Lung (tissue), 11 donors: ENCODE measurements at regions not wholly inside any gene's neighbourhood (a gene's known extent, or its start where the extent isn't known, plus 50 kb on each side); places are given as distances from the start of the nearest gene placed in this dataset.

Source experiments
- ATAC-seq: fragments of 200-7000 bp; cut with Tn5 transposase; one replicate; pipeline ENCODE4 v1.9.1; 2020; ENCODE audit warnings: moderate number of reproducible peaks; ENCODE audit not compliant: insufficient read depth, low FRiP score
- DNase-seq, 3 donors: peaks; one replicate each; pipeline ENCODE4 v3.0.0-alpha.2; 2013 to 2017
- H3K27ac ChIP-seq, 2 donors: one replicate each; pipeline ENCODE4 v1.5.1; 2013; ENCODE audit warnings: mild to moderate bottlenecking in 2 of 2, moderate library complexity in 2 of 2, control low read depth in 1 of 2, inconsistent platforms in 1 of 2, low read depth in 1 of 2, low read length in 1 of 2
- H3K27me3 ChIP-seq, 3 donors: one replicate each; pipeline ENCODE4 v1.5.1; 2013; ENCODE audit warnings: low read length in 2 of 3; ENCODE audit not compliant: control insufficient read depth in 3 of 3, insufficient read depth in 3 of 3
- H3K36me3 ChIP-seq, 4 donors: one replicate each; pipeline ENCODE4 v1.5.1; 2013; ENCODE audit warnings: low read length in 4 of 4, mild to moderate bottlenecking in 1 of 4, moderate library complexity in 1 of 4; ENCODE audit not compliant: control insufficient read depth in 4 of 4, insufficient read depth in 4 of 4
- H3K4me1 ChIP-seq, 5 donors: one replicate each; pipeline ENCODE4 v1.5.1; 2013; ENCODE audit warnings: low read length in 5 of 5, mild to moderate bottlenecking in 2 of 5, moderate library complexity in 1 of 5; ENCODE audit not compliant: control insufficient read depth in 5 of 5, insufficient read depth in 5 of 5
- H3K4me3 ChIP-seq: one replicate; pipeline ENCODE4 v1.5.1; 2013; ENCODE audit warnings: mild to moderate bottlenecking, control low read depth, moderate library complexity
- H3K9ac ChIP-seq, 2 donors: one replicate each; pipeline ENCODE4 v1.5.1; 2013; ENCODE audit warnings: low read length in 2 of 2, control low read depth in 1 of 2; ENCODE audit not compliant: insufficient read depth in 1 of 2
- H3K9me3 ChIP-seq, 4 donors: one replicate each; pipeline ENCODE4 v1.5.1; 2013; ENCODE audit warnings: low read length in 3 of 4, mild to moderate bottlenecking in 1 of 4, moderate library complexity in 1 of 4; ENCODE audit not compliant: control insufficient read depth in 4 of 4, insufficient read depth in 3 of 4
- WGBS, 2 donors: extraction: QIAGEN DNeasy Blood & Tissue Kit; methylation state at CpG; one replicate each; pipeline ENCODE4 v1.1.7; 2013; 5-methylcytosine and 5-hydroxymethylcytosine counted together
- TF ChIP-seq, protein P1 (sequence below): IDR thresholded peaks from 2 replicates; pipeline ENCODE4 v1.5.1; 2012; ENCODE audit warnings: mild to moderate bottlenecking; ENCODE audit errors: control extremely low read depth, extremely low read depth
- donor health status: control.
- donor health status: control.
- donor health status: Bipolar disorder and iron deficiency.
- donor health status: healthy.
- donor health status: DM: yes; HTN: yes; CAD: no.

DNA sequence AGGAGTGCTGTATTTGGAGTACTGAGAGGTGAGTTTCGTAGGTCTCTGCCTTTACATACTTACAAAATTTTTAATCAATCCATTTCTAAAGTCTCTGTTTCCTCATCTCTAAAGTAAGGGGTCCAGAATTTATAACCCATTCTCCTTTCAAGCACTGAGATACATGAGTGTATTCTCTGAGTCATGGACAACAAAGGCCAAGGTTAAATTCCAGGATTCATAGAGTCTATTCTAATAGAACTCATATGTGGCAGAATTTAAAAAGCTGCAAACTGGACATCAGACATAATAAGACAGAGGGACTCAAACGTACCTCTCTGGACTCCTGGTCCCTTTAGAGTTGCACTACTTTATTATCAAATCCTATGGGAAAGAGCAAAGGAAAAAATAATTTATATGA is 112.5 kb upstream of the SLIT3 start:
- Histone ChIP-seq H3K9ac (no peak overlapping the region), H3K36me3 (no peaks in the 10 kb centered on the region), H3K27me3 (no peaks in the 10 kb centered on the region), H3K27ac (no peak overlapping the region), H3K9me3 (peaks cover 0 to 2% (median 0%) of the 10 kb centered on the region in 4 donors), H3K4me3 (no peak overlapping the region), H3K4me1 (peaks cover 0 to 15% (median 1%) of the 10 kb centered on the region in 5 donors)
- DNase-seq (no peak), ATAC-seq (no peak)
- TF ChIP-seq, protein P1, sequence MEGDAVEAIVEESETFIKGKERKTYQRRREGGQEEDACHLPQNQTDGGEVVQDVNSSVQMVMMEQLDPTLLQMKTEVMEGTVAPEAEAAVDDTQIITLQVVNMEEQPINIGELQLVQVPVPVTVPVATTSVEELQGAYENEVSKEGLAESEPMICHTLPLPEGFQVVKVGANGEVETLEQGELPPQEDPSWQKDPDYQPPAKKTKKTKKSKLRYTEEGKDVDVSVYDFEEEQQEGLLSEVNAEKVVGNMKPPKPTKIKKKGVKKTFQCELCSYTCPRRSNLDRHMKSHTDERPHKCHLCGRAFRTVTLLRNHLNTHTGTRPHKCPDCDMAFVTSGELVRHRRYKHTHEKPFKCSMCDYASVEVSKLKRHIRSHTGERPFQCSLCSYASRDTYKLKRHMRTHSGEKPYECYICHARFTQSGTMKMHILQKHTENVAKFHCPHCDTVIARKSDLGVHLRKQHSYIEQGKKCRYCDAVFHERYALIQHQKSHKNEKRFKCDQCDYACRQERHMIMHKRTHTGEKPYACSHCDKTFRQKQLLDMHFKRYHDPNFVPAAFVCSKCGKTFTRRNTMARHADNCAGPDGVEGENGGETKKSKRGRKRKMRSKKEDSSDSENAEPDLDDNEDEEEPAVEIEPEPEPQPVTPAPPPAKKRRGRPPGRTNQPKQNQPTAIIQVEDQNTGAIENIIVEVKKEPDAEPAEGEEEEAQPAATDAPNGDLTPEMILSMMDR, result no peak
- WGBS, 2 donors, result 71 to 82% methylated on average over 2 of the region's 2 CpGs

DNA sequence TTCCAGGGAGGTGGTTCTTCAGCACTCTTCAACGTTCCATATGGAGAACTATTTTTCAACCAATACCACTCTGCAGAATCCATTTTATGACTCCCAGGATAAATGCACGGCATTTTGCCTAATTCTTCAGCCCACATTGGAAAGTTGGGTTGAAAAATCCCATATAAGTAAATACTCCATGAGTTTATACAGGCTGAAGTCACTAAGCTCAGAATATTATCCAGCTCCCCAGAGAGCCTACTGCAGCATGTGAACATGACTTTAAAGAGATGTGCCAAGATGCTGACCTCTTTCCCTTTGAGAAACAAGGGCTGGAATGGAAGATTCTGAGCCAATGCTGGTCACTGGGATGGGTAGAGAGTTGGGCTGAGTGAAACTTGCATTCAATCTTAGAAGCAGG is 111.9 kb upstream of the SLIT3 start:
- H3K4me3 ChIP-seq, result no peak overlapping the region
- H3K36me3 ChIP-seq, result no peaks in the 10 kb centered on the region
- H3K27me3 ChIP-seq, result no peaks in the 10 kb centered on the region
- H3K9ac ChIP-seq, result no peak overlapping the region
- no peak overlapping the region for H3K27ac ChIP-seq
- TF ChIP-seq, protein P1, result no peak
- ATAC-seq, result no peak
- H3K4me1 ChIP-seq, result peaks cover 0 to 15% (median 1%) of the 10 kb centered on the region in 5 donors
- H3K9me3 ChIP-seq, result peaks cover 0 to 2% (median 0%) of the 10 kb centered on the region in 4 donors
- WGBS, 2 donors, result 56 to 72% methylated on average over 2 of the region's 2 CpGs
- DNase-seq, result no peak

DNA sequence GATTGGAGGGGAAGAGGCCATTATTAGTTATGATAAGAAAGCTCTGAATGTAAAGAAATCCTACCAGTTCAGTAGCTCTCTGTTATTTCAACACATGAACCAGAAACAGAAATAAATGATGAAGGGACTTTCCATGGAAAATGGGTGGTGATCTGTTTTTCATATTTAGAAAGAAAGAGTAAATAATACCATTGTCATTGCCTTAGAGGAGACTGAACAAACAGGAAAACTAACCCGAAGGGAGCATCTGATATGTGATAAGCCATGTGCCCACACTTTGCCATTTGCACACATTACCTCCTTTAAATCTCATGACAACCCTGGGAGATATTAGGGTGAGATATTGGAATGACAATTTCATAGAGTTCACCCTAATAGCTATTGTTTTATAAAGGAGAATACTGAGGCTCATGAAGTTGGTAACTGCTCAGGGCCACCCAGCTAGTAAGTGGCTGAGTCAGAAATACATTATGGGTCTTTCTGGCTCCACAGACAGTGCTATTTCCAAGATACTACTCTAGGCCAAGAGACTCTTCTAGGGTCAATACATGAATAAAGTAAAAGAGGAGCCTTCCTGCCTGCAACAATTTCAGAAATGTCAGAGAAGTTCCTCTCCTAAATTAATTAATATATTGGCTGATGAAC is 111.0 kb upstream of the SLIT3 start:
- DNase-seq (no peak), ATAC-seq (no peak)
- Histone ChIP-seq H3K9me3 (no peaks in the 10 kb centered on the region), H3K27me3 (no peaks in the 10 kb centered on the region), H3K36me3 (no peaks in the 10 kb centered on the region), H3K27ac (no peak overlapping the region), H3K9ac (no peak overlapping the region), H3K4me1 (peaks cover 0 to 15% (median 0%) of the 10 kb centered on the region in 5 donors), H3K4me3 (no peak overlapping the region)
- TF ChIP-seq, protein P1, result no peak
- WGBS, 2 donors, result 47 to 62% methylated on average over 1 of the region's 1 CpG
